ENCODE measurements at regions not wholly inside any gene's neighbourhood (a gene's known extent, or its start where the extent isn't known, plus 50 kb on each side); places are given as distances from the start of the nearest gene placed in this dataset.

GRCh38 chr10:57023626-57024025, 662.6 kb upstream of the ZWINT start:
- Histone ChIP-seq H2AFZ (ENCODE audit: low read depth) (no peak overlapping the region), H3F3A (replicated peaks; ENCODE audit: insufficient read depth) (no peaks in the 10 kb centered on the region), H3K9me3 (no peaks in the 10 kb centered on the region; the same call in none of the 2 replicates), H3K4me3 (ENCODE audit: low read depth in 2 of 2, low read length in 1 of 2) (no peak overlapping the region), H3K36me3 (replicated peaks in 1 of 2; ENCODE audit: control insufficient read depth in 1 of 2, insufficient read depth in 2 of 2, low read length in 1 of 2) (no peaks in the 10 kb centered on the region), H3K27ac (ENCODE audit: low read depth in 2 of 2, low read length in 1 of 2) (no peak overlapping the region), H3K79me2 (ENCODE audit: insufficient read depth) (no peaks in the 10 kb centered on the region), H3K9me2 (no peaks in the 10 kb centered on the region), H3K4me1 (ENCODE audit: control insufficient read depth in 1 of 2, insufficient read depth in 2 of 2, low read depth in 1 of 2, low read length in 1 of 2) (no peaks in the 10 kb centered on the region), H3K4me2 (no peak overlapping the region), H3K9ac (no peak overlapping the region), H3K27me3 (ENCODE audit: insufficient read depth) (no peaks in the 10 kb centered on the region), H4K20me1 (ENCODE audit: insufficient read depth) (no peaks in the 10 kb centered on the region)
- ChIA-PET CTCF (no interaction called here), POLR2A (no interaction called here)
- WGBS (ENCODE audit: low lambda C conversion rate) = 0% methylated on average over 1 of the region's 1 CpG
- DNase-seq = no peak
- TF ChIP-seq EZH2phosphoT487 (IDR thresholded peaks at IDR 0.05; ENCODE audit: borderline replicate concordance, low read depth) (no peak), FOXJ3 (CRISPR knock-in tag; IDR thresholded peaks at IDR 0.05) (no peak), GATA2 (CRISPR knock-in tag; IDR thresholded peaks at IDR 0.05) (no peak), GABPA (IDR thresholded peaks at IDR 0.05; ENCODE audit: low read depth) (no peak), MAX (IDR thresholded peaks at IDR 0.05; ENCODE audit: low read depth) (no peak), YY1 (IDR thresholded peaks at IDR 0.05; ENCODE audit: low read depth) (no peak), FOXM1 (IDR thresholded peaks at IDR 0.05; ENCODE audit: low read depth) (no peak), SMC3 (IDR thresholded peaks at IDR 0.05; ENCODE audit: low read depth, low read length) (no peak), FOSL2 (IDR thresholded peaks at IDR 0.05; ENCODE audit: borderline replicate concordance, low read depth) (no peak), POLR2AphosphoS5 (IDR thresholded peaks at IDR 0.05; ENCODE audit: low read depth, low read length) (no peak), RXRA (IDR thresholded peaks at IDR 0.05; ENCODE audit: borderline replicate concordance, low read depth) (no peak), TAF1 (IDR thresholded peaks at IDR 0.05; ENCODE audit: borderline replicate concordance, low read depth, low read length) (no peak), MXI1 (IDR thresholded peaks at IDR 0.05; ENCODE audit: low read depth, low read length) (no peak), RAD21 (IDR thresholded peaks at IDR 0.05; ENCODE audit: low read length) (no peak)

- Histone ChIP-seq H2AFZ (ENCODE audit: low read depth) (no peak overlapping the region), H3K9ac (no peak overlapping the region), H3K36me3 (replicated peaks in 1 of 2; ENCODE audit: control insufficient read depth in 1 of 2, insufficient read depth in 2 of 2, low read length in 1 of 2) (no peaks in the 10 kb centered on the region), H3K9me3 (no peaks in the 10 kb centered on the region), H3K4me2 (no peak overlapping the region), H3K4me3 (ENCODE audit: low read depth in 2 of 2, low read length in 1 of 2) (no peak overlapping the region), H4K20me1 (ENCODE audit: insufficient read depth) (no peaks in the 10 kb centered on the region), H3K27ac (ENCODE audit: low read depth in 2 of 2, low read length in 1 of 2) (no peak overlapping the region), H3K79me2 (ENCODE audit: insufficient read depth) (no peaks in the 10 kb centered on the region), H3K27me3 (ENCODE audit: insufficient read depth) (no peaks in the 10 kb centered on the region), H3K4me1 (ENCODE audit: control insufficient read depth in 1 of 2, insufficient read depth in 2 of 2, low read depth in 1 of 2, low read length in 1 of 2) (peaks cover 0 to 6% of the 10 kb centered on the region in 2 experiments; a peak in 1 of 4 replicates), H3K9me2 (no peaks in the 10 kb centered on the region), H3F3A (replicated peaks; ENCODE audit: insufficient read depth) (no peaks in the 10 kb centered on the region)
- DNase-seq = no peak
- ChIA-PET POLR2A (no interaction called here), CTCF (interaction anchor here (0.9 kb wide), 1 partner anchor 17 kb away, joined by 3 read pairs; no protein-coding TSS in a partner anchor)
- TF ChIP-seq YY1 (IDR thresholded peaks at IDR 0.05; ENCODE audit: low read depth) = no peak
- no peak for TF ChIP-seq RXRA (IDR thresholded peaks at IDR 0.05; ENCODE audit: borderline replicate concordance, low read depth)
- no peak for TF ChIP-seq NRF1 (IDR thresholded peaks at IDR 0.05; ENCODE audit: low read depth, low read length)
- no peak for TF ChIP-seq SMC3 (IDR thresholded peaks at IDR 0.05; ENCODE audit: low read depth, low read length)
- no peak for TF ChIP-seq TEAD4 (IDR thresholded peaks at IDR 0.05; ENCODE audit: borderline replicate concordance, insufficient read depth)
- TF ChIP-seq CTCF (IDR thresholded peaks at IDR 0.05) = no peak
- no peak for TF ChIP-seq RCOR1 (IDR thresholded peaks at IDR 0.05; ENCODE audit: low read length)
- no peak for TF ChIP-seq IRF3 (IDR thresholded peaks at IDR 0.05; ENCODE audit: low read depth, low read length)
- no peak for TF ChIP-seq RFX5 (IDR thresholded peaks at IDR 0.05; ENCODE audit: low read length)
- TF ChIP-seq REST (IDR thresholded peaks at IDR 0.05; ENCODE audit: low read depth, low read length) = no peak
- TF ChIP-seq MAX (IDR thresholded peaks at IDR 0.05; ENCODE audit: low read depth) = no peak
- no peak for TF ChIP-seq FOSL2 (IDR thresholded peaks at IDR 0.05; ENCODE audit: borderline replicate concordance, low read depth)
- 0% methylated on average over 1 of the region's 1 CpG for WGBS (ENCODE audit: low lambda C conversion rate)
Measured at GRCh38 chr10:57018452-57018851, 657.4 kb upstream of the ZWINT start.
